Smooth muscle cell (in vitro differentiated cells): ENCODE measurements at regions not wholly inside any gene's neighbourhood (a gene's known extent, or its start where the extent isn't known, plus 50 kb on each side); places are given as distances from the start of the nearest gene placed in this dataset.

ENCODE experiments used
- DNase-seq: peaks from one replicate; lab custom pipeline; 2025; ENCODE audit not compliant: unreplicated experiment; lab: John Stamatoyannopoulos, UW
- H2AFZ ChIP-seq: fragments of 200-600 bp; sonication (generic); 2 replicates; pipeline ENCODE4 v1.6.0; 2016; ENCODE audit warnings: antibody characterized with exemption, low read depth, mild to moderate bottlenecking
- H3F3A ChIP-seq: fragments of 200-600 bp; sonication (generic); 2 replicates; pipeline ENCODE4 v1.6.0; 2017; ENCODE audit warnings: antibody characterized with exemption, low read depth
- H3K27ac ChIP-seq: fragments of 200-600 bp; sonication (generic); 2 replicates; pipeline ENCODE4 v1.5.1; 2016; ENCODE audit warnings: low read depth, mild to moderate bottlenecking
- H3K27me3 ChIP-seq: fragments of 200-600 bp; sonication (generic); 2 replicates; pipeline ENCODE4 v1.6.1; 2016; ENCODE audit warnings: low read depth, mild to moderate bottlenecking
- H3K36me3 ChIP-seq: fragments of 200-600 bp; sonication (generic); 2 replicates; pipeline ENCODE4 v1.5.1; 2016; ENCODE audit warnings: low read depth
- H3K4me1 ChIP-seq: fragments of 200-600 bp; sonication (generic); 2 replicates; pipeline ENCODE4 v1.5.1; 2016; ENCODE audit warnings: low read depth
- H3K4me2 ChIP-seq: fragments of 200-600 bp; sonication (generic); 2 replicates; pipeline ENCODE4 v1.6.0; 2016; ENCODE audit warnings: mild to moderate bottlenecking
- H3K4me3 ChIP-seq: fragments of 200-600 bp; sonication (generic); 2 replicates; pipeline ENCODE4 v1.5.1; 2016; ENCODE audit warnings: mild to moderate bottlenecking
- H3K79me2 ChIP-seq: fragments of 200-600 bp; sonication (generic); 2 replicates; pipeline ENCODE4 v1.6.0; 2016; ENCODE audit warnings: low read depth, mild to moderate bottlenecking
- H3K9ac ChIP-seq: fragments of 200-600 bp; sonication (generic); 2 replicates; pipeline ENCODE4 v1.6.0; 2016; ENCODE audit warnings: low read depth
- H3K9me3 ChIP-seq: fragments of 200-600 bp; sonication (generic); replicated peaks from 2 replicates; pipeline ENCODE4 v1.5.1; 2016; ENCODE audit warnings: low read depth
- H4K20me1 ChIP-seq: fragments of 200-600 bp; sonication (generic); 2 replicates; pipeline ENCODE4 v1.6.0; 2016; ENCODE audit warnings: low read depth
- WGBS: methylation state at CpG from one replicate; pipeline ENCODE4 v1.1.7; 2016; ENCODE audit warnings: low lambda C conversion rate; 5-methylcytosine and 5-hydroxymethylcytosine counted together
- TF ChIP-seq, protein P1 (sequence below): fragments of 200-600 bp; sonication (generic); IDR thresholded peaks from 2 replicates; pipeline ENCODE4 v1.5.1; 2017; ENCODE audit warnings: borderline replicate concordance, mild to moderate bottlenecking, antibody characterized with exemption; ENCODE audit not compliant: insufficient read depth, poor library complexity, severe bottlenecking

DNA sequence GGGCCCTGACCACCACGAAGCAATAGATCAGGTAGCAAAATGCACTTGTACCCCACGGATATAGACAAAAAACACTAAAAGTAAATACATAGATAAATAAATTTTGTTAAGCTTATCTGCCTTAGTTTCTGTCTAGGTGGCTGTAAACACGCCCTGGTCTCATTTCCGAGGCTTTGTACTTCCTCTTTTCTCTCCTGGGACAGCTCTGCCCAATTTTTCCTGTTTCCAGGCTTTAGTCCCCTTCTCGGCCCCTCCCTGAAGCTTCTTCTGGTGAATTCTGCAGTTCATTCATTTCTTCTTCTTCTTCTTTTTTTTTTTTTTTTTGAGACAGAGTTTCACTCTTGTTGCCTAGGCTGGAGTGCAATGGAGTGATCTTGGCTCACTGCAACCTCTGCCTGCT is 73.4 kb upstream of the STOX2 start:
- TF ChIP-seq, protein P1, sequence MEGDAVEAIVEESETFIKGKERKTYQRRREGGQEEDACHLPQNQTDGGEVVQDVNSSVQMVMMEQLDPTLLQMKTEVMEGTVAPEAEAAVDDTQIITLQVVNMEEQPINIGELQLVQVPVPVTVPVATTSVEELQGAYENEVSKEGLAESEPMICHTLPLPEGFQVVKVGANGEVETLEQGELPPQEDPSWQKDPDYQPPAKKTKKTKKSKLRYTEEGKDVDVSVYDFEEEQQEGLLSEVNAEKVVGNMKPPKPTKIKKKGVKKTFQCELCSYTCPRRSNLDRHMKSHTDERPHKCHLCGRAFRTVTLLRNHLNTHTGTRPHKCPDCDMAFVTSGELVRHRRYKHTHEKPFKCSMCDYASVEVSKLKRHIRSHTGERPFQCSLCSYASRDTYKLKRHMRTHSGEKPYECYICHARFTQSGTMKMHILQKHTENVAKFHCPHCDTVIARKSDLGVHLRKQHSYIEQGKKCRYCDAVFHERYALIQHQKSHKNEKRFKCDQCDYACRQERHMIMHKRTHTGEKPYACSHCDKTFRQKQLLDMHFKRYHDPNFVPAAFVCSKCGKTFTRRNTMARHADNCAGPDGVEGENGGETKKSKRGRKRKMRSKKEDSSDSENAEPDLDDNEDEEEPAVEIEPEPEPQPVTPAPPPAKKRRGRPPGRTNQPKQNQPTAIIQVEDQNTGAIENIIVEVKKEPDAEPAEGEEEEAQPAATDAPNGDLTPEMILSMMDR = no peak
- no peak overlapping the region for H3K4me2 ChIP-seq
- H3K9me3 ChIP-seq = no peaks in the 10 kb centered on the region
- H3K27me3 ChIP-seq = no peaks in the 10 kb centered on the region
- H4K20me1 ChIP-seq = no peaks in the 10 kb centered on the region
- H3K4me3 ChIP-seq = no peak overlapping the region
- no peak overlapping the region for H3K27ac ChIP-seq
- DNase-seq = no peak
- no peaks in the 10 kb centered on the region for H3K4me1 ChIP-seq
- H3F3A ChIP-seq = no peaks in the 10 kb centered on the region
- no peaks in the 10 kb centered on the region for H3K36me3 ChIP-seq
- H3K79me2 ChIP-seq = no peaks in the 10 kb centered on the region
- no peak overlapping the region for H2AFZ ChIP-seq
- WGBS = 97% methylated on average over 5 of the region's 5 CpGs
- no peak overlapping the region for H3K9ac ChIP-seq

GRCh38 chr4:183832776-183833450 is 72.2 kb upstream of the STOX2 start:
- WGBS = 75% methylated on average over 9 of the region's 9 CpGs
- no peak for DNase-seq
- TF ChIP-seq, protein P1 = no peak
- no peak overlapping the region for H2AFZ ChIP-seq
- H3K4me2 ChIP-seq = no peak overlapping the region
- no peaks in the 10 kb centered on the region for H3K4me1 ChIP-seq
- peak overlapping the region; percentile 16 for H3K27ac ChIP-seq
- H4K20me1 ChIP-seq = no peaks in the 10 kb centered on the region
- H3K4me3 ChIP-seq = no peak overlapping the region
- H3F3A ChIP-seq = no peaks in the 10 kb centered on the region
- H3K79me2 ChIP-seq = no peaks in the 10 kb centered on the region
- H3K9ac ChIP-seq = no peak overlapping the region
- no peaks in the 10 kb centered on the region for H3K9me3 ChIP-seq
- no peaks in the 10 kb centered on the region for H3K36me3 ChIP-seq
- no peaks in the 10 kb centered on the region for H3K27me3 ChIP-seq

DNA sequence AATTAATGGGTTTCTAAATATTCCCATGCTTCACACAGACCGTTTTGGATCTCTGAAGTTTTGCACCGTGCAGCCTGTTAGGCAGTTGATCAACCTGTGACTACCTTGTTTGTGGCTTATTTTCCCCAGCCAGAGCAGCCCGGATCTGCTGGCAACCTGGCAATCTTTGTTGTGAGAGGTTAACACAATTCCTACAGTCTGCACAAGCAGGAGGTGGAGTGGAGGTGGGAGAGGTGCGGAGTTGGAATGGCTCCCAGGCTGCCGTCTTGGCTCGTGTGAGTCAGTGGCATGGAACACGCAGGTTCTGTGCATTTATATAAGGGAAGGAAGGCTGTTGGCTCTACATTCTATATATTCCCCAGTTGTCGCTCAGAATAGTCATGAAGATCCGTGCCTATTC is 70.9 kb upstream of the STOX2 start:
- no peak for DNase-seq
- H3K27me3 ChIP-seq = no peaks in the 10 kb centered on the region
- H2AFZ ChIP-seq = no peak overlapping the region
- TF ChIP-seq, protein P1 = no peak
- H3K4me1 ChIP-seq = no peaks in the 10 kb centered on the region
- no peak overlapping the region for H3K4me2 ChIP-seq
- H3K4me3 ChIP-seq = no peak overlapping the region
- WGBS = 89% methylated on average over 9 of the region's 9 CpGs
- H3K9ac ChIP-seq = no peak overlapping the region
- no peaks in the 10 kb centered on the region for H3K9me3 ChIP-seq
- H3K36me3 ChIP-seq = no peaks in the 10 kb centered on the region
- H3K27ac ChIP-seq = no peak overlapping the region
- no peaks in the 10 kb centered on the region for H4K20me1 ChIP-seq
- no peaks in the 10 kb centered on the region for H3K79me2 ChIP-seq
- H3F3A ChIP-seq = no peaks in the 10 kb centered on the region

GRCh38 chr4:183837222-183837621 is 67.9 kb upstream of the STOX2 start:
- Histone ChIP-seq H3F3A (no peaks in the 10 kb centered on the region), H3K4me1 (no peaks in the 10 kb centered on the region), H3K4me2 (no peak overlapping the region), H3K4me3 (no peak overlapping the region), H3K9ac (no peak overlapping the region), H3K79me2 (no peaks in the 10 kb centered on the region), H3K27me3 (no peaks in the 10 kb centered on the region), H3K36me3 (no peaks in the 10 kb centered on the region), H4K20me1 (no peaks in the 10 kb centered on the region), H3K9me3 (no peaks in the 10 kb centered on the region), H3K27ac (no peak overlapping the region), H2AFZ (no peak overlapping the region)
- DNase-seq = no peak
- TF ChIP-seq, protein P1 = no peak
- WGBS = 84% methylated on average over 5 of the region's 5 CpGs
